OCI-LY7 (cell line): ENCODE measurements at regions not wholly inside any gene's neighbourhood (a gene's known extent, or its start where the extent isn't known, plus 50 kb on each side); places are given as distances from the start of the nearest gene placed in this dataset.

ENCODE experiments used
- EZH2phosphoT487 ChIP-seq: fragments of 200-600 bp; sonication (generic); IDR thresholded peaks from 2 replicates; pipeline ENCODE4 v1.6.1; 2018; ENCODE audit warnings: low read depth, borderline replicate concordance, mild to moderate bottlenecking, mixed run types, antibody characterized with exemption, low read length, moderate library complexity, mixed read lengths
- TF ChIP-seq, protein P1 (sequence below): fragments of 200-600 bp; sonication (generic); conservative IDR thresholded peaks from 2 replicates; pipeline ENCODE4 v1.5.1; 2014; ENCODE audit warnings: mild to moderate bottlenecking, antibody characterized with exemption, low read length, moderate library complexity, mixed read lengths

DNA sequence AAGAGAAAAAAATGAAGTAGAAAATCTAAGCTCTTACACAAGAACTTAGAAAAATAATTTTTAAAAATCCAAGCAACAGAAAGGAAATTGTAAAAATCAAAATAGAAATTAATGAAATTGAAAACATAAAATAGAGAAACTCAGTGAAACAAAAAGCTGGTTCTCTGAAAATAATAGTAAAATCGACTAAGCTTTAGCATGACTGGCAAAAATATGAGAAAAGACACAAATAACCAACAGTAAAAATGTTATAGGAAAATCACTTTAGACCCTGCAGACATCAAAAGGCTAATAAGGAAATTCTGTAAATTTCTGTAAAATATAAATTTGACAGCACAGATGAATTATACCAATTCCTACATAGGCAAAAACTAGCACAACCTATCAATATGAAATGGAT lies 768.9 kb upstream of the LRRTM1 start:
- TF ChIP-seq, protein P1, sequence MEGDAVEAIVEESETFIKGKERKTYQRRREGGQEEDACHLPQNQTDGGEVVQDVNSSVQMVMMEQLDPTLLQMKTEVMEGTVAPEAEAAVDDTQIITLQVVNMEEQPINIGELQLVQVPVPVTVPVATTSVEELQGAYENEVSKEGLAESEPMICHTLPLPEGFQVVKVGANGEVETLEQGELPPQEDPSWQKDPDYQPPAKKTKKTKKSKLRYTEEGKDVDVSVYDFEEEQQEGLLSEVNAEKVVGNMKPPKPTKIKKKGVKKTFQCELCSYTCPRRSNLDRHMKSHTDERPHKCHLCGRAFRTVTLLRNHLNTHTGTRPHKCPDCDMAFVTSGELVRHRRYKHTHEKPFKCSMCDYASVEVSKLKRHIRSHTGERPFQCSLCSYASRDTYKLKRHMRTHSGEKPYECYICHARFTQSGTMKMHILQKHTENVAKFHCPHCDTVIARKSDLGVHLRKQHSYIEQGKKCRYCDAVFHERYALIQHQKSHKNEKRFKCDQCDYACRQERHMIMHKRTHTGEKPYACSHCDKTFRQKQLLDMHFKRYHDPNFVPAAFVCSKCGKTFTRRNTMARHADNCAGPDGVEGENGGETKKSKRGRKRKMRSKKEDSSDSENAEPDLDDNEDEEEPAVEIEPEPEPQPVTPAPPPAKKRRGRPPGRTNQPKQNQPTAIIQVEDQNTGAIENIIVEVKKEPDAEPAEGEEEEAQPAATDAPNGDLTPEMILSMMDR, result no peak
- no peak for TF ChIP-seq EZH2phosphoT487
